HepG2 (cell line): ENCODE measurements at regions not wholly inside any gene's neighbourhood (a gene's known extent, or its start where the extent isn't known, plus 50 kb on each side); places are given as distances from the start of the nearest gene placed in this dataset.

ENCODE experiments used
- CBX2 ChIP-seq, 2 experiments: fragments of 200-600 bp in 1 of 2; sonication (generic); formaldehyde crosslinking in 1 of 2; IDR thresholded peaks; 2 replicates each; pipeline versions ENCODE4 v1.7.0 to v1.8.1; 2018 to 2022; ENCODE audit warnings: low read depth in 2 of 2, low read length in 1 of 2, mild to moderate bottlenecking in 1 of 2, missing genetic modification reagents in 1 of 2
- HOXA7 ChIP-seq: sonication (generic); formaldehyde crosslinking; IDR thresholded peaks from 2 replicates; pipeline ENCODE4 v1.8.1; 2022; ENCODE audit warnings: mild to moderate bottlenecking, missing genetic modification reagents, moderate library complexity
- KDM1A ChIP-seq: IDR thresholded peaks from 2 replicates; pipeline ENCODE4 v1.6.1; 2016; ENCODE audit warnings: missing compliant biosample characterization
- MTA1 ChIP-seq: sonication (generic); formaldehyde crosslinking; IDR thresholded peaks from 2 replicates; pipeline ENCODE4 v1.4.0; 2020; ENCODE audit warnings: missing genetic modification reagents, mild to moderate bottlenecking, borderline replicate concordance
- NFATC3 ChIP-seq: sonication (generic); formaldehyde crosslinking; IDR thresholded peaks from 2 replicates; pipeline ENCODE4 v1.5.1; 2020; ENCODE audit warnings: mild to moderate bottlenecking, missing genetic modification reagents
- PHF21A ChIP-seq: sonication (generic); formaldehyde crosslinking; IDR thresholded peaks from 2 replicates; pipeline ENCODE4 v1.5.0; 2020; ENCODE audit warnings: mild to moderate bottlenecking, missing genetic modification reagents
- RFX3 ChIP-seq: IDR thresholded peaks from 2 replicates; pipeline ENCODE4 v1.6.1; 2016; ENCODE audit warnings: missing biosample characterization, missing genetic modification reagents
- TRIM24 ChIP-seq: sonication (generic); formaldehyde crosslinking; IDR thresholded peaks from 2 replicates; pipeline ENCODE4 v1.8.0; 2022; ENCODE audit warnings: mild to moderate bottlenecking, missing genetic modification reagents
- ZFP62 ChIP-seq: sonication (generic); formaldehyde crosslinking; IDR thresholded peaks from 2 replicates; pipeline ENCODE4 v1.4.0; 2020; ENCODE audit warnings: missing genetic modification reagents
- ZFX ChIP-seq: sonication (generic); formaldehyde crosslinking; IDR thresholded peaks from 2 replicates; pipeline ENCODE4 v1.4.0; 2020; ENCODE audit warnings: mild to moderate bottlenecking, low read depth, missing genetic modification reagents, moderate library complexity
- ZFY ChIP-seq: sonication (generic); formaldehyde crosslinking; IDR thresholded peaks from 2 replicates; pipeline ENCODE4 v1.4.0; 2020; ENCODE audit warnings: missing genetic modification reagents
- ZNF10 ChIP-seq: sonication (generic); formaldehyde crosslinking; IDR thresholded peaks from 2 replicates; pipeline ENCODE4 v1.4.0; 2020; ENCODE audit warnings: mild to moderate bottlenecking, low read depth, missing genetic modification reagents, borderline replicate concordance
- ZNF264 ChIP-seq: sonication (generic); formaldehyde crosslinking; IDR thresholded peaks from 2 replicates; pipeline ENCODE4 v1.4.0; 2020; ENCODE audit warnings: missing genetic modification reagents
- ZNF547 ChIP-seq: sonication (generic); formaldehyde crosslinking; IDR thresholded peaks from 2 replicates; pipeline ENCODE4 v1.5.1; 2020; ENCODE audit warnings: mild to moderate bottlenecking, missing genetic modification reagents
- ZNF652 ChIP-seq: IDR thresholded peaks from 2 replicates; pipeline ENCODE4 v1.6.1; 2016; ENCODE audit warnings: low read depth, borderline replicate concordance
- ZNF674 ChIP-seq: sonication (generic); formaldehyde crosslinking; IDR thresholded peaks from 2 replicates; pipeline ENCODE4 v1.5.0; 2020; ENCODE audit warnings: low read depth, mild to moderate bottlenecking, missing genetic modification reagents
- ZNF747 ChIP-seq: sonication (generic); formaldehyde crosslinking; IDR thresholded peaks from 2 replicates; pipeline ENCODE4 v1.8.1; 2023; ENCODE audit warnings: missing genetic modification reagents, mild to moderate bottlenecking, borderline replicate concordance
- ZNF772 ChIP-seq: sonication (generic); formaldehyde crosslinking; IDR thresholded peaks from 2 replicates; pipeline ENCODE4 v1.5.0; 2020; ENCODE audit warnings: mild to moderate bottlenecking, missing genetic modification reagents
- ZNF792 ChIP-seq: IDR thresholded peaks from 2 replicates; pipeline ENCODE4 v1.6.1; 2016
- TF ChIP-seq, protein P1 (sequence below): sonication (generic); formaldehyde crosslinking; IDR thresholded peaks from 2 replicates; pipeline ENCODE4 v1.5.1; 2020; ENCODE audit warnings: mild to moderate bottlenecking, missing genetic modification reagents, borderline replicate concordance
- TF ChIP-seq, protein P2 (sequence below): sonication (generic); formaldehyde crosslinking; IDR thresholded peaks from 2 replicates; pipeline ENCODE4 v1.5.0; 2020; ENCODE audit warnings: mild to moderate bottlenecking, missing genetic modification reagents
- TF ChIP-seq, protein P3 (sequence below): sonication (generic); formaldehyde crosslinking; IDR thresholded peaks from 2 replicates; pipeline ENCODE4 v1.5.1; 2020; ENCODE audit warnings: missing genetic modification reagents, mild to moderate bottlenecking, borderline replicate concordance

DNA sequence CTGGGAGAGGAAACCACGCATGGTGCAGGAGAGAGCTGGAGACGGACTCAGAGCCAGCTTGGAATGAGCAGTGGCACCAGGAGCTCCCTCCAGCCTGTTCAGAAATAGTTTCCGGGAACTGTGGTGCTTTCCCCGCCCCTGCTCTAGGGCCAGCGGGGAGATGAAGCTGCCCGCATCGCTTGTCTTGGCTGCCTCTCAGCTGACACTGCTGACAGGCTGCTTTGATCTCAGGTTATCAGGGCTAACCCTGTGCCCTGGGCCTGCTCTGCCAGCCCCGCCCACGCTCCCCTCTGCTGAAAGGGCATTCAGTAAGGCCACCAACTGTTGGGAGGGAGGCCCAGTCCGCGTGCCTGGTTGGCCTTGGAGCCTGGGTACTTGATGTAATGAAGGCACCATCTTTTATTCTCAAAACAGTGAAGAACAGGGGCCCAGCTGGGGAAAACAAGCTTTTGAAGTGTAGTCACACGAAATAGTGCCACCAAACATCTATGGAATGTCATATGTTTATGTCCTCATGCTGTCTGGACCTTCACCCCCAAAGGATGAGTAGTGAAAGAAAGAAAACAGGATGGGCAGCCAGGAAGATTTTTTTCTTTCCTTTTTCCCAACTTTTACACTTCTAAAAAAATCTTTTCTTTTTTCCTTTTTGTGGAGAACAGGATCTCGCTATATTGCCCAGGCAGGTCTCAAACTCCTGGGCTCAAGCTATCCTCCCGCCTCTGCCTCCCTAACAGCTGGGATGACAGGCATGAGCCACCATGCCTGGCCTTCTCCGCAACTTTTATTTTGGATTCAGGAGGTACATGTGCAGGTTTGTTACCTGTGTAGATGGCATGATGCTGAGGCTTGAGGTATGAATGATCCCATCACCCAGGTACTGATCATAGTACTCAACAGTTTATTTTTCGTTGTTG, 115.9 kb upstream of the TBX3 start (continued):
- TF ChIP-seq NFATC3 (CRISPR knock-in tag): 0 out of 2 replicates have a peak, but pooled peaks have one; percentile 46
- no peak for TF ChIP-seq ZNF674
- TF ChIP-seq ZNF652: peak; percentile 48
- no peak; the same call in 1 of the 2 replicates for TF ChIP-seq RFX3 (CRISPR knock-in tag)
- TF ChIP-seq, protein P1, sequence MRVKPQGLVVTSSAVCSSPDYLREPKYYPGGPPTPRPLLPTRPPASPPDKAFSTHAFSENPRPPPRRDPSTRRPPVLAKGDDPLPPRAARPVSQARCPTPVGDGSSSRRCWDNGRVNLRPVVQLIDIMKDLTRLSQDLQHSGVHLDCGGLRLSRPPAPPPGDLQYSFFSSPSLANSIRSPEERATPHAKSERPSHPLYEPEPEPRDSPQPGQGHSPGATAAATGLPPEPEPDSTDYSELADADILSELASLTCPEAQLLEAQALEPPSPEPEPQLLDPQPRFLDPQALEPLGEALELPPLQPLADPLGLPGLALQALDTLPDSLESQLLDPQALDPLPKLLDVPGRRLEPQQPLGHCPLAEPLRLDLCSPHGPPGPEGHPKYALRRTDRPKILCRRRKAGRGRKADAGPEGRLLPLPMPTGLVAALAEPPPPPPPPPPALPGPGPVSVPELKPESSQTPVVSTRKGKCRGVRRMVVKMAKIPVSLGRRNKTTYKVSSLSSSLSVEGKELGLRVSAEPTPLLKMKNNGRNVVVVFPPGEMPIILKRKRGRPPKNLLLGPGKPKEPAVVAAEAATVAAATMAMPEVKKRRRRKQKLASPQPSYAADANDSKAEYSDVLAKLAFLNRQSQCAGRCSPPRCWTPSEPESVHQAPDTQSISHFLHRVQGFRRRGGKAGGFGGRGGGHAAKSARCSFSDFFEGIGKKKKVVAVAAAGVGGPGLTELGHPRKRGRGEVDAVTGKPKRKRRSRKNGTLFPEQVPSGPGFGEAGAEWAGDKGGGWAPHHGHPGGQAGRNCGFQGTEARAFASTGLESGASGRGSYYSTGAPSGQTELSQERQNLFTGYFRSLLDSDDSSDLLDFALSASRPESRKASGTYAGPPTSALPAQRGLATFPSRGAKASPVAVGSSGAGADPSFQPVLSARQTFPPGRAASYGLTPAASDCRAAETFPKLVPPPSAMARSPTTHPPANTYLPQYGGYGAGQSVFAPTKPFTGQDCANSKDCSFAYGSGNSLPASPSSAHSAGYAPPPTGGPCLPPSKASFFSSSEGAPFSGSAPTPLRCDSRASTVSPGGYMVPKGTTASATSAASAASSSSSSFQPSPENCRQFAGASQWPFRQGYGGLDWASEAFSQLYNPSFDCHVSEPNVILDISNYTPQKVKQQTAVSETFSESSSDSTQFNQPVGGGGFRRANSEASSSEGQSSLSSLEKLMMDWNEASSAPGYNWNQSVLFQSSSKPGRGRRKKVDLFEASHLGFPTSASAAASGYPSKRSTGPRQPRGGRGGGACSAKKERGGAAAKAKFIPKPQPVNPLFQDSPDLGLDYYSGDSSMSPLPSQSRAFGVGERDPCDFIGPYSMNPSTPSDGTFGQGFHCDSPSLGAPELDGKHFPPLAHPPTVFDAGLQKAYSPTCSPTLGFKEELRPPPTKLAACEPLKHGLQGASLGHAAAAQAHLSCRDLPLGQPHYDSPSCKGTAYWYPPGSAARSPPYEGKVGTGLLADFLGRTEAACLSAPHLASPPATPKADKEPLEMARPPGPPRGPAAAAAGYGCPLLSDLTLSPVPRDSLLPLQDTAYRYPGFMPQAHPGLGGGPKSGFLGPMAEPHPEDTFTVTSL (CRISPR knock-in tag): peak; percentile 97
- peak; percentile 99 for TF ChIP-seq ZNF264 (CRISPR knock-in tag)
- peak; percentile 82; the same call in 1 of the 2 replicates for TF ChIP-seq TRIM24 (CRISPR knock-in tag)
- TF ChIP-seq ZNF772 (CRISPR knock-in tag): peak; percentile 99
- no peak for TF ChIP-seq ZNF10
- TF ChIP-seq MTA1 (CRISPR knock-in tag): peak; percentile 98
- TF ChIP-seq, protein P2, sequence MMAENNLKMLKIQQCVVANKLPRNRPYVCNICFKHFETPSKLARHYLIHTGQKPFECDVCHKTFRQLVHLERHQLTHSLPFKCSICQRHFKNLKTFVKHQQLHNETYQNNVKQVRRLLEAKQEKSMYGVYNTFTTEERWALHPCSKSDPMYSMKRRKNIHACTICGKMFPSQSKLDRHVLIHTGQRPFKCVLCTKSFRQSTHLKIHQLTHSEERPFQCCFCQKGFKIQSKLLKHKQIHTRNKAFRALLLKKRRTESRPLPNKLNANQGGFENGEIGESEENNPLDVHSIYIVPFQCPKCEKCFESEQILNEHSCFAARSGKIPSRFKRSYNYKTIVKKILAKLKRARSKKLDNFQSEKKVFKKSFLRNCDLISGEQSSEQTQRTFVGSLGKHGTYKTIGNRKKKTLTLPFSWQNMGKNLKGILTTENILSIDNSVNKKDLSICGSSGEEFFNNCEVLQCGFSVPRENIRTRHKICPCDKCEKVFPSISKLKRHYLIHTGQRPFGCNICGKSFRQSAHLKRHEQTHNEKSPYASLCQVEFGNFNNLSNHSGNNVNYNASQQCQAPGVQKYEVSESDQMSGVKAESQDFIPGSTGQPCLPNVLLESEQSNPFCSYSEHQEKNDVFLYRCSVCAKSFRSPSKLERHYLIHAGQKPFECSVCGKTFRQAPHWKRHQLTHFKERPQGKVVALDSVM (CRISPR knock-in tag): peak; percentile 81
- peak; percentile 75 for TF ChIP-seq ZFY (CRISPR knock-in tag)
- TF ChIP-seq, protein P3, sequence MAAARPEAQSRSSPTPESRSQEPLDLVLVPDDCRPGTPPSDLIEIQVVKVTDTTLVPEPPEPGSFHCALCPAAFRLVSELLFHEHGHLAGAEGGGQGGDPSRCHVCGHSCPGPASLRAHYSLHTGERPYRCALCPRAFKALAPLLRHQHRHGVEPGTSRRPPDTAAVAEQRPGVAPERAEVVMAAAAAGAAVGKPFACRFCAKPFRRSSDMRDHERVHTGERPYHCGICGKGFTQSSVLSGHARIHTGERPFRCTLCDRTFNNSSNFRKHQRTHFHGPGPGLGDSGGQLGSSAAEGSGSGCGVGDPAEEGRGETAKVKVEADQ (CRISPR knock-in tag): peak; percentile 88
- peak; percentile 71; the same call in 1 of the 2 replicates for TF ChIP-seq ZNF547
- TF ChIP-seq CBX2 (IDR thresholded peaks at IDR 0.05; ENCODE audit: low read depth, low read length): no peak
- TF ChIP-seq CBX2 (CRISPR knock-in tag; IDR thresholded peaks at IDR 0.05; ENCODE audit: low read depth): 0 out of 2 replicates have a peak, but pooled peaks have one; percentile 61
- peak; percentile 81 for TF ChIP-seq KDM1A
- peak; percentile 97 for TF ChIP-seq ZNF747 (CRISPR knock-in tag)
- peak; percentile 98 for TF ChIP-seq PHF21A (CRISPR knock-in tag)
- peak; percentile 94 for TF ChIP-seq ZNF792 (CRISPR knock-in tag)
- TF ChIP-seq ZFP62 (CRISPR knock-in tag): no peak
- TF ChIP-seq ZFX (CRISPR knock-in tag): peak; percentile 93
- TF ChIP-seq HOXA7 (CRISPR knock-in tag): no peak
